Mononuclear cell (primary cell): ENCODE measurements at regions not wholly inside any gene's neighbourhood (a gene's known extent, or its start where the extent isn't known, plus 50 kb on each side); places are given as distances from the start of the nearest gene placed in this dataset.

Experiments
- H3K27me3 ChIP-seq: 2 replicates; pipeline ENCODE4 v1.6.0; 2011; ENCODE audit warnings: low read length, control low read depth; ENCODE audit not compliant: insufficient read depth
- H3K4me1 ChIP-seq: 2 replicates; pipeline ENCODE4 v1.5.1; 2011; ENCODE audit warnings: mild to moderate bottlenecking, low read length, control low read depth; ENCODE audit not compliant: insufficient read depth
- H3K4me3 ChIP-seq: 2 replicates; pipeline ENCODE4 v1.5.1; 2011; ENCODE audit warnings: mild to moderate bottlenecking, low read length, moderate library complexity
- H3K9me3 ChIP-seq: 2 replicates; pipeline ENCODE4 v1.5.1; 2011; ENCODE audit warnings: low read depth, mild to moderate bottlenecking, control low read depth, low read length

- Histone ChIP-seq H3K4me1 (no peaks in the 10 kb centered on the region), H3K27me3 (no peaks in the 10 kb centered on the region), H3K9me3 (no peaks in the 10 kb centered on the region), H3K4me3 (no peak overlapping the region)
These were observed 2387.6 kb upstream of the WWC1 start for GRCh38 chr5:165903835-165904234.

GRCh38 chr5:165906871-165907270, 2384.6 kb upstream of the WWC1 start:
- Histone ChIP-seq H3K4me3 (no peak overlapping the region), H3K4me1 (no peaks in the 10 kb centered on the region), H3K9me3 (no peaks in the 10 kb centered on the region), H3K27me3 (no peaks in the 10 kb centered on the region)

GRCh38 chr5:165913059-165913458, 2378.4 kb upstream of the WWC1 start:
- Histone ChIP-seq H3K27me3 (no peaks in the 10 kb centered on the region), H3K4me3 (no peak overlapping the region), H3K9me3 (peaks cover 7% of the 10 kb centered on the region), H3K4me1 (no peaks in the 10 kb centered on the region)

- Histone ChIP-seq H3K27me3 (no peaks in the 10 kb centered on the region), H3K4me3 (no peak overlapping the region), H3K9me3 (peaks cover 7% of the 10 kb centered on the region), H3K4me1 (no peaks in the 10 kb centered on the region)
These were observed 2377.0 kb upstream of the WWC1 start for GRCh38 chr5:165914456-165914855.

- no peaks in the 10 kb centered on the region for H3K4me1 ChIP-seq
- H3K9me3 ChIP-seq, result no peaks in the 10 kb centered on the region
- no peaks in the 10 kb centered on the region for H3K27me3 ChIP-seq
These were observed 2372.2 kb upstream of the WWC1 start for GRCh38 chr5:165919196-165919595.

GRCh38 chr5:165920655-165921054, 2370.8 kb upstream of the WWC1 start:
- Histone ChIP-seq H3K4me1 (no peaks in the 10 kb centered on the region), H3K4me3 (no peak overlapping the region), H3K27me3 (no peaks in the 10 kb centered on the region), H3K9me3 (no peaks in the 10 kb centered on the region)

More at GRCh38 chr5:165919196-165919595, 2372.2 kb upstream of the WWC1 start:
- H3K4me3 ChIP-seq, result no peak overlapping the region

GRCh38 chr5:165928971-165929370, 2362.5 kb upstream of the WWC1 start:
- no peaks in the 10 kb centered on the region for H3K27me3 ChIP-seq

GRCh38 chr5:165940541-165940940, 2350.9 kb upstream of the WWC1 start:
- no peaks in the 10 kb centered on the region for H3K9me3 ChIP-seq
- no peaks in the 10 kb centered on the region for H3K27me3 ChIP-seq
- no peaks in the 10 kb centered on the region for H3K4me1 ChIP-seq
- no peak overlapping the region for H3K4me3 ChIP-seq

More at GRCh38 chr5:165928971-165929370, 2362.5 kb upstream of the WWC1 start:
- Histone ChIP-seq H3K4me3 (no peak overlapping the region), H3K4me1 (no peaks in the 10 kb centered on the region), H3K9me3 (peaks cover 5% of the 10 kb centered on the region)

- Histone ChIP-seq H3K4me3 (no peak overlapping the region), H3K27me3 (no peaks in the 10 kb centered on the region), H3K4me1 (no peaks in the 10 kb centered on the region), H3K9me3 (no peaks in the 10 kb centered on the region)
These were observed 2334.6 kb upstream of the WWC1 start for GRCh38 chr5:165956854-165957253.

GRCh38 chr5:165981671-165982070, 2309.8 kb upstream of the WWC1 start:
- Histone ChIP-seq H3K4me3 (no peak overlapping the region), H3K27me3 (no peaks in the 10 kb centered on the region), H3K9me3 (peaks cover 10% of the 10 kb centered on the region), H3K4me1 (no peaks in the 10 kb centered on the region)

GRCh38 chr5:165996201-165996875, 2295.1 kb upstream of the WWC1 start:
- H3K9me3 ChIP-seq, result peaks cover 13% of the 10 kb centered on the region
- no peaks in the 10 kb centered on the region for H3K4me1 ChIP-seq
- H3K27me3 ChIP-seq, result no peaks in the 10 kb centered on the region
- H3K4me3 ChIP-seq, result no peak overlapping the region

GRCh38 chr5:165999693-166000320, 2291.6 kb upstream of the WWC1 start:
- H3K9me3 ChIP-seq, result no peaks in the 10 kb centered on the region
- no peak overlapping the region for H3K4me3 ChIP-seq
- H3K4me1 ChIP-seq, result no peaks in the 10 kb centered on the region
- H3K27me3 ChIP-seq, result no peaks in the 10 kb centered on the region

GRCh38 chr5:166004006-166004405, 2287.4 kb upstream of the WWC1 start:
- Histone ChIP-seq H3K9me3 (no peaks in the 10 kb centered on the region), H3K27me3 (no peaks in the 10 kb centered on the region), H3K4me3 (no peak overlapping the region), H3K4me1 (no peaks in the 10 kb centered on the region)

- Histone ChIP-seq H3K9me3 (no peaks in the 10 kb centered on the region), H3K4me3 (no peak overlapping the region), H3K4me1 (no peaks in the 10 kb centered on the region), H3K27me3 (no peaks in the 10 kb centered on the region)
These were observed 2278.0 kb upstream of the WWC1 start for GRCh38 chr5:166013415-166013814.

- Histone ChIP-seq H3K27me3 (no peaks in the 10 kb centered on the region), H3K4me1 (no peaks in the 10 kb centered on the region), H3K4me3 (no peak overlapping the region), H3K9me3 (no peaks in the 10 kb centered on the region)
These were observed 2277.2 kb upstream of the WWC1 start for GRCh38 chr5:166014256-166014655.

GRCh38 chr5:166018716-166019115, 2272.7 kb upstream of the WWC1 start:
- Histone ChIP-seq H3K9me3 (no peaks in the 10 kb centered on the region), H3K27me3 (no peaks in the 10 kb centered on the region), H3K4me1 (no peaks in the 10 kb centered on the region), H3K4me3 (no peak overlapping the region)
